DOHH2 (cell line): ENCODE measurements at regions not wholly inside any gene's neighbourhood (a gene's known extent, or its start where the extent isn't known, plus 50 kb on each side); places are given as distances from the start of the nearest gene placed in this dataset.

Experiments used
- CTCF ChIP-seq: fragments of 200-600 bp; sonication (generic); IDR thresholded peaks from one replicate; pipeline ENCODE4 v1.5.1; 2014; ENCODE audit warnings: antibody characterized with exemption, mild to moderate bottlenecking, low read depth, low read length; ENCODE audit not compliant: poor library complexity, severe bottlenecking
- EZH2phosphoT487 ChIP-seq: fragments of 200-600 bp; sonication (generic); IDR thresholded peaks from 2 replicates; pipeline ENCODE4 v1.6.1; 2017; ENCODE audit warnings: borderline replicate concordance, mild to moderate bottlenecking, antibody characterized with exemption, low read length, moderate library complexity, mixed read lengths

- TF ChIP-seq CTCF = no peak
- TF ChIP-seq EZH2phosphoT487 = no peak
These were observed 69.0 kb upstream of the ZBED5 start for GRCh38 chr11:10926801-10927211.
